ENCODE measurements at regions not wholly inside any gene's neighbourhood (a gene's known extent, or its start where the extent isn't known, plus 50 kb on each side); places are given as distances from the start of the nearest gene placed in this dataset.

- no peak for ATAC-seq (ENCODE audit: low read depth)
These were observed 126.1 kb upstream of the UST start for GRCh38 chr6:148620579-148621298.

More at GRCh38 chr6:148620579-148621298, 126.1 kb upstream of the UST start:
- Histone ChIP-seq H3K27ac (ENCODE audit: low read length in 2 of 2) (no peak overlapping the region), H3K36me3 (replicated peaks in 1 of 2; ENCODE audit: control extremely low read depth in 1 of 2, control insufficient read depth in 1 of 2, extremely low read depth in 1 of 2, insufficient read depth in 2 of 2, low read length in 1 of 2) (no peaks in the 10 kb centered on the region), H3K4me2 (replicated peaks; ENCODE audit: low read depth, low read length, poor library complexity, severe bottlenecking) (no peak overlapping the region), H4K20me1 (ENCODE audit: control insufficient read depth, insufficient read depth, low read length, poor library complexity, severe bottlenecking) (no peaks in the 10 kb centered on the region), H3K4me1 (ENCODE audit: control insufficient read depth in 2 of 2, insufficient read depth in 2 of 2, low read length in 2 of 2) (no peaks in the 10 kb centered on the region), H2AFZ (ENCODE audit: insufficient read depth, low read depth, low read length, poor library complexity, severe bottlenecking) (no peak overlapping the region), H3K79me2 (ENCODE audit: control insufficient read depth, insufficient read depth, low read length) (no peaks in the 10 kb centered on the region), H3K9ac (ENCODE audit: low read length) (no peak overlapping the region), H3K4me3 (ENCODE audit: control extremely low read depth in 1 of 5, extremely low read depth in 1 of 5, insufficient read depth in 1 of 5, low read depth in 2 of 5, low read length in 4 of 5) (no peak overlapping the region), H3K9me3 (ENCODE audit: control extremely low read depth in 1 of 3, control insufficient read depth in 2 of 3, insufficient read depth in 1 of 3, low read length in 2 of 3) (no peaks in the 10 kb centered on the region), H3K27me3 (replicated peaks in 1 of 4; ENCODE audit: control extremely low read depth in 1 of 4, control insufficient read depth in 3 of 4, insufficient read depth in 4 of 4, low read length in 3 of 4) (no peaks in the 10 kb centered on the region)
- no peak for TF ChIP-seq CTCF (IDR thresholded peaks at IDR 0.05)
- TF ChIP-seq EZH2 (IDR thresholded peaks at IDR 0.05; ENCODE audit: borderline replicate concordance, insufficient read depth, low read depth, low read length, poor library complexity, severe bottlenecking): no peak
- H3K27ac Mint-ChIP-seq: no peak overlapping the region
- no peaks in the 10 kb centered on the region for H3K9me3 Mint-ChIP-seq (ENCODE audit: insufficient read depth)
- ChIA-PET POLR2A (no interaction called here), CTCF (interaction anchor here (1.5 kb wide), 1 partner anchor 43 kb away, joined by 3 read pairs; no protein-coding TSS in a partner anchor)
- H3K27me3 Mint-ChIP-seq: no peaks in the 10 kb centered on the region
- no peak overlapping the region for H3K4me3 Mint-ChIP-seq
- peaks cover 2% of the 10 kb centered on the region for H3K4me1 Mint-ChIP-seq
- DNase-seq: no peak
- 100% methylated on average over 3 of the region's 5 CpGs for WGBS (ENCODE audit: insufficient coverage)
- intact Hi-C loops (cut with micrococcal nuclease): no loop called here

All from B cell (primary cell).